ENCODE measurements at regions not wholly inside any gene's neighbourhood (a gene's known extent, or its start where the extent isn't known, plus 50 kb on each side); places are given as distances from the start of the nearest gene placed in this dataset.

GRCh38 chr18:68215931-68216330 lies 499.0 kb downstream of the TMX3 start:
- Histone ChIP-seq H3K27ac (no peak overlapping the region), H3K27me3 (ENCODE audit: control insufficient read depth, insufficient read depth, low read length) (no peaks in the 10 kb centered on the region), H3K79me2 (no peaks in the 10 kb centered on the region), H3K4me1 (no peaks in the 10 kb centered on the region), H3K4me3 (ENCODE audit: low read depth, low read length) (no peak overlapping the region), H3K36me3 (ENCODE audit: control insufficient read depth, insufficient read depth, low read length) (no peaks in the 10 kb centered on the region), H3K9ac (no peak overlapping the region), H3K4me2 (ENCODE audit: low read length) (no peak overlapping the region), H3K9me3 (ENCODE audit: control insufficient read depth, low read length) (no peaks in the 10 kb centered on the region), H2AFZ (no peak overlapping the region)
- no peak for TF ChIP-seq CTCF (IDR thresholded peaks at IDR 0.05)

- H2AFZ ChIP-seq: no peak overlapping the region
Observed at GRCh38 chr18:68186039-68186438, 528.9 kb downstream of the TMX3 start.

GRCh38 chr18:68181956-68182355 lies 533.0 kb downstream of the TMX3 start:
- H3K79me2 ChIP-seq: no peaks in the 10 kb centered on the region
- no peak overlapping the region for H2AFZ ChIP-seq
- no peaks in the 10 kb centered on the region for H3K4me1 ChIP-seq
- no peaks in the 10 kb centered on the region for H3K9me3 ChIP-seq (ENCODE audit: control insufficient read depth, low read length)
- H3K9ac ChIP-seq: no peak overlapping the region
- no peak overlapping the region for H3K27ac ChIP-seq
- no peak overlapping the region for H3K4me3 ChIP-seq (ENCODE audit: low read depth, low read length)
- H3K27me3 ChIP-seq (ENCODE audit: control insufficient read depth, insufficient read depth, low read length): no peaks in the 10 kb centered on the region
- TF ChIP-seq CTCF (IDR thresholded peaks at IDR 0.05): no peak
- H3K36me3 ChIP-seq (ENCODE audit: control insufficient read depth, insufficient read depth, low read length): no peaks in the 10 kb centered on the region
- no peak overlapping the region for H3K4me2 ChIP-seq (ENCODE audit: low read length)

More at GRCh38 chr18:68186039-68186438, 528.9 kb downstream of the TMX3 start:
- no peaks in the 10 kb centered on the region for H3K79me2 ChIP-seq
- H3K4me3 ChIP-seq (ENCODE audit: low read depth, low read length): no peak overlapping the region
- no peak overlapping the region for H3K27ac ChIP-seq
- H3K4me1 ChIP-seq: no peaks in the 10 kb centered on the region
- no peaks in the 10 kb centered on the region for H3K9me3 ChIP-seq (ENCODE audit: control insufficient read depth, low read length)
- no peak for TF ChIP-seq CTCF (IDR thresholded peaks at IDR 0.05)
- no peaks in the 10 kb centered on the region for H3K36me3 ChIP-seq (ENCODE audit: control insufficient read depth, insufficient read depth, low read length)
- H3K4me2 ChIP-seq (ENCODE audit: low read length): no peak overlapping the region
- H3K27me3 ChIP-seq (ENCODE audit: control insufficient read depth, insufficient read depth, low read length): no peaks in the 10 kb centered on the region
- H3K9ac ChIP-seq: no peak overlapping the region

- no peak for TF ChIP-seq CTCF (IDR thresholded peaks at IDR 0.05)
- no peaks in the 10 kb centered on the region for H3K36me3 ChIP-seq (ENCODE audit: control insufficient read depth, insufficient read depth, low read length)
Observed at GRCh38 chr18:68179811-68180210, 535.1 kb downstream of the TMX3 start.

GRCh38 chr18:68178921-68179320 lies 536.0 kb downstream of the TMX3 start:
- Histone ChIP-seq H3K27me3 (ENCODE audit: control insufficient read depth, insufficient read depth, low read length) (no peaks in the 10 kb centered on the region), H3K4me3 (ENCODE audit: low read depth, low read length) (no peak overlapping the region), H3K4me1 (no peaks in the 10 kb centered on the region), H3K36me3 (ENCODE audit: control insufficient read depth, insufficient read depth, low read length) (no peaks in the 10 kb centered on the region), H3K9ac (no peak overlapping the region), H3K27ac (no peak overlapping the region), H3K4me2 (ENCODE audit: low read length) (no peak overlapping the region), H2AFZ (no peak overlapping the region), H3K9me3 (ENCODE audit: control insufficient read depth, low read length) (no peaks in the 10 kb centered on the region), H3K79me2 (no peaks in the 10 kb centered on the region)
- TF ChIP-seq CTCF (IDR thresholded peaks at IDR 0.05): no peak

More at GRCh38 chr18:68179811-68180210, 535.1 kb downstream of the TMX3 start:
- Histone ChIP-seq H3K9me3 (ENCODE audit: control insufficient read depth, low read length) (no peaks in the 10 kb centered on the region), H3K4me3 (ENCODE audit: low read depth, low read length) (no peak overlapping the region), H3K79me2 (no peaks in the 10 kb centered on the region), H3K4me1 (no peaks in the 10 kb centered on the region), H3K27me3 (ENCODE audit: control insufficient read depth, insufficient read depth, low read length) (no peaks in the 10 kb centered on the region), H3K9ac (no peak overlapping the region), H3K4me2 (ENCODE audit: low read length) (no peak overlapping the region), H2AFZ (no peak overlapping the region), H3K27ac (no peak overlapping the region)

All from parathyroid adenoma (tissue), 2 donors.